Endothelial cell (in vitro differentiated cells): ENCODE measurements at regions not wholly inside any gene's neighbourhood (a gene's known extent, or its start where the extent isn't known, plus 50 kb on each side); places are given as distances from the start of the nearest gene placed in this dataset.
"Not testable (repeated sequence)": the region's sequence is repeated elsewhere in the genome, so short reads cannot be mapped to it uniquely, and the experiment has no call there.

Source experiments
- DNase-seq: peaks from one replicate; pipeline ENCODE4 v3.0.0; 2021; ENCODE audit warnings: low spot score
- H3K27ac Mint-ChIP-seq: one replicate; pipeline ENCODE4 v1.8.0; 2021; ENCODE audit warnings: mixed read lengths, inconsistent platforms; ENCODE audit not compliant: unreplicated experiment
- H3K27me3 Mint-ChIP-seq: one replicate; pipeline ENCODE4 v1.8.0; 2021; ENCODE audit warnings: mild to moderate bottlenecking, moderate library complexity, mixed read lengths, inconsistent platforms; ENCODE audit not compliant: unreplicated experiment
- H3K36me3 Mint-ChIP-seq: one replicate; pipeline ENCODE4 v1.8.0; 2021; ENCODE audit warnings: mild to moderate bottlenecking, low read depth, mixed read lengths, inconsistent platforms; ENCODE audit not compliant: unreplicated experiment
- H3K4me1 Mint-ChIP-seq: one replicate; pipeline ENCODE4 v1.8.0; 2021; ENCODE audit warnings: mild to moderate bottlenecking, mixed read lengths, inconsistent platforms; ENCODE audit not compliant: unreplicated experiment
- H3K4me3 Mint-ChIP-seq: one replicate; pipeline ENCODE4 v1.8.0; 2021; ENCODE audit warnings: mild to moderate bottlenecking, mixed read lengths, inconsistent platforms; ENCODE audit not compliant: unreplicated experiment
- H3K9me3 Mint-ChIP-seq: one replicate; pipeline ENCODE4 v1.8.0; 2021; ENCODE audit warnings: mixed read lengths, inconsistent platforms; ENCODE audit not compliant: unreplicated experiment
- TF ChIP-seq, protein P1 (sequence below): fragments of 200-600 bp; sonication (generic); IDR thresholded peaks from one replicate; pipeline ENCODE4 v1.5.0; 2021; ENCODE audit warnings: antibody characterized with exemption; ENCODE audit not compliant: unreplicated experiment

DNA sequence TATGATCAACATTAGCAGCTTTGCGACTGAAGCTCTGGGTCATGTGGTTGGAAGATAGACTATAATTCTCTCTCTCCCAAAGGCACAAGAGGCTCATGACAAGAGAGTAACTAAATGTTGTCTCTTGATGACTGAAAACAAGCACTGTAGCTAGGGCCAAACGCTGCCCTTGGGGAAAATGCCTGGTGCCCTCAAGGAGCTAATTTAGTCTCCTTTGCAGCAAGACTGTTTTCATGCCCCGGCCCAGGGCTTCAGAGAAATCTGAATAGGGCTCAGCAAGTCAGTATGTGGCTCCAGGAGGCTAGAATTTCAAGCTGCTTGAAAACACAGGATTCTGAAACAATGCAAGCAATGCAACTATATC lies 411.9 kb downstream of the GPAT3 start:
- Mint-ChIP-seq H3K4me3 (no peak overlapping the region), H3K27me3 (no peaks in the 10 kb centered on the region), H3K36me3 (no peaks in the 10 kb centered on the region), H3K9me3 (no peaks in the 10 kb centered on the region), H3K4me1 (no peaks in the 10 kb centered on the region), H3K27ac (no peak overlapping the region)
- TF ChIP-seq, protein P1, sequence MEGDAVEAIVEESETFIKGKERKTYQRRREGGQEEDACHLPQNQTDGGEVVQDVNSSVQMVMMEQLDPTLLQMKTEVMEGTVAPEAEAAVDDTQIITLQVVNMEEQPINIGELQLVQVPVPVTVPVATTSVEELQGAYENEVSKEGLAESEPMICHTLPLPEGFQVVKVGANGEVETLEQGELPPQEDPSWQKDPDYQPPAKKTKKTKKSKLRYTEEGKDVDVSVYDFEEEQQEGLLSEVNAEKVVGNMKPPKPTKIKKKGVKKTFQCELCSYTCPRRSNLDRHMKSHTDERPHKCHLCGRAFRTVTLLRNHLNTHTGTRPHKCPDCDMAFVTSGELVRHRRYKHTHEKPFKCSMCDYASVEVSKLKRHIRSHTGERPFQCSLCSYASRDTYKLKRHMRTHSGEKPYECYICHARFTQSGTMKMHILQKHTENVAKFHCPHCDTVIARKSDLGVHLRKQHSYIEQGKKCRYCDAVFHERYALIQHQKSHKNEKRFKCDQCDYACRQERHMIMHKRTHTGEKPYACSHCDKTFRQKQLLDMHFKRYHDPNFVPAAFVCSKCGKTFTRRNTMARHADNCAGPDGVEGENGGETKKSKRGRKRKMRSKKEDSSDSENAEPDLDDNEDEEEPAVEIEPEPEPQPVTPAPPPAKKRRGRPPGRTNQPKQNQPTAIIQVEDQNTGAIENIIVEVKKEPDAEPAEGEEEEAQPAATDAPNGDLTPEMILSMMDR = no peak
- DNase-seq = no peak

DNA sequence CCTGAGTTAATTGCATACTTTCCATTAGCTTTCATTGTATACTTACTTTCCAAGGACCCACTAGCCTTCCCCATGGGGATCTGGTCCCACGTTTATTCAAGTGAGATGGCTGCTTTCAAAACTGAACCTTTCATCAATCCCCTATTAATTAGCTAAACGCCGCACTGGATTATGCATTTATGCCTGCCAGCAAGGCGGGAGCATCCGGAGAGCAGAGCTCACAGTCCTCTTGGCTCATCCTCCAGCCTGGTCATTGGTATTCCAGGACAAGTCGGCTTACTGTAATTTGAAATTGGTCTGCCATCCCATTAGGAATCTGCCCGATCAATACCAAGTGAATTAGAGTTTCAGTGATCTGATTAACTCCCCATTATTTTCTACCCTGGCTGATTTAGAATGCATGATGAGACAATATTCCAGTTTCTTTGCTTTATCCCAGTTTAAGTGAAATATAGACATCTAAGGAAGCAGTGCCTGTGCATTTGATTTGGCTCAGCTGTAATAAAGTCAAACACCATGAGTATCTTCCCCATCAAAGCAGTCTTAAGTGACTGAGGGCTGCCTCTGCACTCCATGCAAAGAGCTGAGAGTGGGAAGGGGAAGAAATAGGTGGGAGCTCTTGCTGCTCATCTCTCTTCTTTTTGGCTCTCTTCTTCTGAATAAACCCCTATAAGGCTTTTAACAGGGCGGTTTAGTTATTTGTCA lies 411.4 kb downstream of the GPAT3 start:
- no peak for DNase-seq
- no peaks in the 10 kb centered on the region for H3K36me3 Mint-ChIP-seq
- TF ChIP-seq, protein P1 = no peak
- H3K4me1 Mint-ChIP-seq = no peaks in the 10 kb centered on the region
- no peak overlapping the region for H3K27ac Mint-ChIP-seq
- no peak overlapping the region for H3K4me3 Mint-ChIP-seq
- no peaks in the 10 kb centered on the region for H3K9me3 Mint-ChIP-seq
- H3K27me3 Mint-ChIP-seq = no peaks in the 10 kb centered on the region

DNA sequence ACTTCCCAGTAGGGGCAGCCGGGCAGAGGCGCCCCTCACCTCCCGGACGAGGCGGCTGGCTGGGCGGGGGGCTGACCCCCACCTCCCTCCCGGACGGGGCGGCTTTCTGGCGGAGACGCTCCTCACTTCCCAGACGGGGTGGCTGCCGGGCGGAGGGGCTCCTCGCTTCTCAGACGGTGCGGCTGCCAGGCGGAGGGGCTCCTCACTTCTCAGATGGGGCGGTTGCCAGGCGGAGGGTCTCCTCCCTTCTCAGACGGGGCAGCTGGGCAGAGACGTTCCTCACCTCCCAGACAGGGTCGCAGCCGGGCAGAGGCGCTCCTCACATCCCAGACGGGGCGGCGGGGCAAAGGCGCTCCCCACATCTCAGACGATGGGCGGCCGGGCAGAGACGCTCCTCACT lies 407.8 kb downstream of the GPAT3 start:
- not testable (repeated sequence) for H3K9me3 Mint-ChIP-seq, H3K36me3 Mint-ChIP-seq, H3K4me1 Mint-ChIP-seq, H3K27me3 Mint-ChIP-seq, DNase-seq, H3K27ac Mint-ChIP-seq, H3K4me3 Mint-ChIP-seq

DNA sequence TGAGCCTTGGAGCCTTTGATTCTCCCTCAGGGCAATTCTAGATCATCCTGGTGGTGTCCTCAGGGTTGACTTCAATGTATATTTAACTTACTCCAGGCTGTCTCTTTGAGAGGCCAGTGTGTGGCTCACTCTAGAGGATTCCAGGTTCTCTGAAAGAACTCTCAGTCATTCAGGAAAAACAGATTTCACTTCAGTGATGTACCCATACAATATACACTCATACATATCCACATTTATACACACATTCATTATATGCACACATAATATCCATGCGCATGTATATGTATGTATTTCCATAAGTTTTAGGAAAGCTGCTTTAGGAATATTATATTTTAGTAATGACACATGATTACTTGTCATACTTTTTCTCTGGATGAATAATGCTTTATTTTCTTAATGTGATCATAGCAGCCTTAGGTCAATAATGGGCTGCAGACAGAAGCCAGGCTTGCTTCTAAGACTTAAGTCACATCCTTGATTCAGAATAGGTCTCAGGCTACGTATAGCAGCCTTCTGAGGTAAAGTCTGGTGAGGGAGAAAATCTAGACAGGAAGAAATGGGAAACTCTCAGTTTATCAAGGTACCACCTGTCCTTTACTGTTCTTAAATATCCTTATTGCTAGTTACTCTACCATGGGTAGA lies 397.0 kb downstream of the GPAT3 start:
- TF ChIP-seq, protein P1 = no peak
- H3K27me3 Mint-ChIP-seq = no peaks in the 10 kb centered on the region
- H3K4me3 Mint-ChIP-seq = no peak overlapping the region
- no peak for DNase-seq
- H3K27ac Mint-ChIP-seq = no peak overlapping the region
- no peaks in the 10 kb centered on the region for H3K36me3 Mint-ChIP-seq
- H3K4me1 Mint-ChIP-seq = no peaks in the 10 kb centered on the region
- no peaks in the 10 kb centered on the region for H3K9me3 Mint-ChIP-seq

DNA sequence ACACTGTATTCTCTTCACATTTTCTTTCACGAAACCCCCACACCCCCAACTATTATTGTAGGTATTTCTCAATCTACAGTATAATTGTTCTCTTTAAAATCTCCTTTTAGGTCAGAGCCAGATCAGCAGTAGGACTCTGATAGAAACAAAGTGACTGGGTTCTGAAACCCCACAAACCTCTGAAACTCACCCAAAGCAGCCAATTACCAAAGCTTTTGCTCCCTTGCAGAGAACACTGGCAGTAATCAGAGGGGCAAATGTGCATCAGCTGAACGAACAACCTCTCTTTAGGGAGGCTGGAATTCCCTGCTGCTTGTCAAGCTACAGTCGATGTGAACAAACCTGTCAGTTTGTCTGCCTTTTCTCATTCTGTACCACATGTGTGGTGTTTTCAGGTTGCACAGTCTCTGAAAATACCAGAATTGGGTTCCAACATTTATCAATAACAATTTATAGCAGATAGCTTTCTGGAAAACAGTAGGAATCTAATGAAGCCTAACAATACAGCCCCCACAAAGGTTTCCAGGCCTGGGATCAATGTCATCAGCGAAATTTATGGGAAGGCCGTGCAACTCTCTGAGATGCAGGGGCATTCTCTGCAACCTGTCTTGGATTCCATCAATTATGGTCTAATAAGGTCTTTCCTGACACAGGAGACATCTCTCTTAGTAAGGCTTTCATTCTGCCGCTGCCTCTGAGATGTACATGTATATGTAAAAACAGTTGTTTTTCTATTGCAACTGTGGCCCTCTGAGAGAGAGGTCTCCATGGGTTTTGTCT lies 395.9 kb downstream of the GPAT3 start:
- TF ChIP-seq, protein P1 = no peak
- Mint-ChIP-seq H3K4me1 (no peaks in the 10 kb centered on the region), H3K4me3 (no peak overlapping the region), H3K9me3 (no peaks in the 10 kb centered on the region), H3K27ac (no peak overlapping the region), H3K27me3 (no peaks in the 10 kb centered on the region), H3K36me3 (no peaks in the 10 kb centered on the region)
- no peak for DNase-seq
